ENCODE measurements at regions not wholly inside any gene's neighbourhood (a gene's known extent, or its start where the extent isn't known, plus 50 kb on each side); places are given as distances from the start of the nearest gene placed in this dataset.
A peak's percentile ranks its signal among the peaks of the same experiment; 100 is the strongest.
"Not testable (repeated sequence)": the region's sequence is repeated elsewhere in the genome, so short reads cannot be mapped to it uniquely, and the experiment has no call there.

DNA sequence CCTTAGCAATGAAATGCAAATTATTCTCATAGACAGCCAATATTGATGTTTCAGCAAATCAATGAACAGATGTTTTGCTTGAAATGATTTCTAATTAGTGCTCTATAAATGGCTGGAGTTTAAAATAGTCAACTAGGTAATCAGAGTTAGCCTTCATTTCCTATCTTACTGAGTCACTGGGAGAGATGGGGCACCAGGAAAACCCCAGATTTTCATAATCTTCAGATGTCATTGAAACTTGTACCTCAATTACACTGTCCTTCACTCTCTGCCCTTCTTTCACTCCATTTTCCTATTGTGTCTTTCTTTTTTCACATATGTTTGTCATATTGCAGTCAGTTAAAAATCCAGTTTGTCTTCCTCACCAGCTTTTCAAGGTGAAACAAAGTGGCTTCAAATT lies 92.7 kb downstream of the C12orf75 start:
- no peak for DNase-seq

DNA sequence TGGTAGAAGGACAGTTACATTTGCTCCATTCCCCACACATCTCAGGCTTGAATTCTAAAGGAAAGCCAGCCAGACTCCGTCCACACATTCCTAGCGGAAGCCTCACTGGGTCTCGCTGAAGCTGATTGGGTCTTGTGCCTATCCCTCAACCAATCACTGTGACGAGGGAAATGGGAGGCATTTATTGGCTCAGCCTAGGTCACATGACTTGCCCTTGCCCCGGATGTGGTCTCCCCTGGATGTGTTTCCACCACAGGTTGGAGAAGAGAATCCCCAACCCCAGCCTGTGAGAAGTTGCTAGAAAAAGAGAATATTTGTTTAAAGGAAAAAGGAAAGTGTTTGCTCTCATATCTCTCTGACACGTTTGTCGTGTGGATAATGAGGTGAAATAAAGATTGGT lies 93.4 kb downstream of the C12orf75 start:
- DNase-seq: no peak

GRCh38 chr12:105425254-105426174 lies 95.0 kb downstream of the C12orf75 start:
- DNase-seq: no peak

GRCh38 chr12:105426766-105427165 lies 96.3 kb downstream of the C12orf75 start:
- no peak for DNase-seq

- DNase-seq: peak; percentile 0
Observed at GRCh38 chr12:105427883-105428282, 97.4 kb downstream of the C12orf75 start.

DNA sequence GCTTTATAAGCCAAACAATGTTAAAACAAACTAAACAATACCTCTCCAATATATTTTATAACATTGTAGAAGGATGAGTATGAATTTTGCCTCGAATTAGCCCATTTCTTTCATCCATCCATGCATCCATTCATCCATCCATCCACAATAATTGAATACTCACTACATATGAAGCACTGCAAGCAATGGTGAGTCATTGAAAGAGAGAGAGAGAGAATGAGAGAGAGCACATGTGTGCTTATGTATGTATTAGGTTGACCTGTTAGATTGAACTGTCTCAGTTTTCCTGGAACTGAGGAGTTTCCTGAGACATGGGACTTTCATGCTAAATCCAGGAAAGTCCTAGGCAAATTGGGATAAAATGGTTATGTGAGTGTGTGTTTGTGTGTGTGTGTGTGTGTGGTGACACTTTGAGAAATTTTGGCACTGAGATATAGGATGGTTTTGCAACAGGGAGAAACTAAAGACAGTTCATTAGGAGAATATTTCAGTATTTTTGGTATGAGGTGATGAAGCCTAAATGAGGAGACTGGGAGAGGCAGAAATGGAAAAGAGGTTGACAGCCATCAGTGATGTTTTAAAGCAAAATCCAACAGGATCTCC lies 98.4 kb downstream of the C12orf75 start:
- DNase-seq: no peak

GRCh38 chr12:105429511-105429910 lies 99.0 kb downstream of the C12orf75 start:
- no peak for DNase-seq

DNA sequence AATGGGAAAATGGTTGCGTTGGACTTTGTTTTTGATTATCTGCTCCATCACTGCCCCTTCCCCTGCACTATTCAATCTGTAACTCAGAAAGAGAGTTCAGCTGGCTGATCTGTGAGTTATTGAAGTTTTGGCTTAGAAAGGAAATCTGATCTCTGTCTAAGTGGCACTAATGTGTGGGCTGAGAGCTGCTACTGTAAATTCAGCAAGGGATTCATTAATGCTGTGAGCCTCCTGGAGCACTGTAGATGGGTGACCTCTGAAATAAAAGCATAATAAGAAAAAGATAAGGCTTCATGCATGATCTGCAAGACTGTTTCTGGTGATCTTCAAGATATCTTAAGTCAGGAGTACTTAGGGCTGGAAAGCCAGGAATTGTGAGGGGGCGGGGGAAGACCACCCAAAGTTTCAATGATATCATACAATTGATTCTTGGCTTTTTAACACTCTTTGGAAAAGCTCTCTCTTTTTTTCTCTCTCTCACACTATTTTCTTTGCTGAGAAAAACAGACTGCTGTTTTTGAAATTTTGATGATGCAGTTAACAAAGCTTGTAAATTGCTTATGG lies 101.1 kb downstream of the C12orf75 start:
- no peak for DNase-seq

DNA sequence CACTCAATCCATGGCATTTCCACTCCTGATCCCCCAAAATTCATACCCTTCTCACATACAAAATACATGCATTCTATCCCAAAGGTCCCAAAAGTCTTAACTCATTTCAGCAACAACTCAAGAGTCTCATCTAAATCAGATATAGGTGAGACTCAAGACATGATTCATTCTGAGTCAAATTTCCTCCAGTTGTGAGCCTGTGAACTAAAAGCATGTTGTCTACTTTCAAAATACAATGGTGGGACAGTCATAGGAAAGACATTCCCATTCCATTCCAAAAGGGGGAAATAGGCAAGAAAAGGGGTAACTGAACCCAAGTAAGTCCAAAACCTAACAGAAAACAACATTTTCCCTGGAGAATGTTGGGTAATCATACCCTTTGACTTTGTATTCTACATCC lies 103.3 kb downstream of the C12orf75 start:
- DNase-seq: no peak

- DNase-seq: no peak
Observed at GRCh38 chr12:105436636-105437035, 106.1 kb downstream of the C12orf75 start.

DNA sequence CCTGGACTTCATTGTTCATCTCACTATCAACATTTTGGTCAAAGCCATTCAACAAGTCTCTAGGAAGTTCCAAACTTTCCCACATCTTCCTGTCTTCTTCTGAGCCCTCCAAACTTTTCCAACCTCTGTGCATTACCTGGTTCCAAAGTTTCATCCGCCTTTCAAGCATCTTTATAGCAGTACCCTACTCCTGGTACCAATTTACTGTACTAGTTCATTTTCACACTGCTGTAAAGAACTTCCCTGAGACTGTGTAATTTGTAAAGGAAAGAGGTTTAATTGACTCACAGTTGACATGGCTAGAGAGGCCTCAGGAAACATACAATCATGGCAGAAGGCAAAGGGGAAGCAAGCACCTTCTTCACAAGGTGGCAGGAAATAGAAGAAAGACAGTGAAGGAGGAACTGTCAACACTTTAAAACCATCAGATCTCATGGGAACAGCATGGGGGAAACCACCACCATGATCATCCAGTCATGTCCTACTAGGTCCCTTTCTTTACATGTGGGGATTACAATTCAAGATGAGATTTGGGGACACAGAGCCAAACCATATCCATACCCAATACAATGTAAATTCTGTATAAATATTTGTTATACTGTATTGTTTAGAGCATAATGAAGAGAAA lies 109.7 kb downstream of the C12orf75 start:
- no peak for DNase-seq

DNA sequence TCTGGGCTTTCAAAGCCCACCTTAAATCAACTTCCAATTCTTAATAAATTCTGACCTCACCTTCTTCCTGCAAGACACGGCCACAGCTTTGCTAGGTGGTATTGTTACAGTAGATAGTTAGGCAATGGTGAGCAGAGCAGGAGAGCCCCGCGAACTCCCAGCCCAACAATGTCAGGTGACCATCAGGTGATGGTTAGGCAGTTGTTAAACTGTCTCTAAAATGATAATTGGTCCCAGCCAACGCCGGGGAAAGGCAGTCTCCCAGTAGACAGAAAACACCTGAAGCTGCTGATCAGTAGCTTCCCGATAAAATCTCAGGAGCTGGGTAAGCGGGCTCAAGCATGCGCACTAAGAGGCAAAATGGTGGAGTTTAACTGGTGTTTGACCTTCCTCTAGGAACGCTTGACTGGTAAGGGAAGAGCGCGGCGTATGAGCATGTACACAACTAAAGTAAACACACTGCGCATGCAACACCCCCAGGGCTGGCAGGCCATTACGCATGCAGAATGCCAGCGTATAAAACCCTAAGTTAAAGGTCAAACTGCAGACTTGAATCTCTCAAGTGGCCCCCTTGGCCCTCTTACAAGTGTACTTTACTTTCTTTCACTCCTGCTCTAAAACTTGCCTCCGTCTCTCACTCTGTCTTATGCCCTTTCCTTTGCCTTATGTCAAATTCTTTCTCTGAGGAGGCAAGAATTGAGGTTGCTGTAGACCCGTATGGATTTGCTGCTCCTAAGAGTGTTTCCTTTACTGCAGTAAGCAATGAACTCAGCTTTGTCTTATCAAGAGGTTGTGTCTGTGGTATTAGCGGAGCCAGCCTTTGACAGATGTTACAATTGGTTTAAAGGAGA lies 113.5 kb downstream of the C12orf75 start:
- DNase-seq: no peak

DNA sequence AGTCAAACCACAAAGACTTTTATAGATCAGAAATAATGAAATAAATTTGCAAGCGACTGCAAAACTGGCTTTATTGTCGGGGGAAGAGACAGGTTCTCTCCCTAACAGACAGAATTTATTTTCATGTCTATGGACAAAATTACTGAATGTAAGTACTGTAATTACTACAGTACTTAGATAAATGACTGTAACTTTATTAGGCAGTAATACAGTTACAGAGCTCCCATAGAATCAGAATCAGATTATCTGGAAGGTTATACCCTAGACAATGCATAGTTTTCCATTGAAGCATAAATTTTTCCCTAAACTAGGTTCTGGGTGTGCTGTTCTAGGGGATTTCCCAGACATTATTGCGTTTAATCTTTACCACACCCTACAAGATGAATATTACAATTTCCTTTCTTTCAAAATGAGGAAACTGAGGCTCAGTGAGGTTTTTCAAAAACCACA lies 114.2 kb downstream of the C12orf75 start:
- no peak for DNase-seq

GRCh38 chr12:105445249-105445648 lies 114.8 kb downstream of the C12orf75 start:
- DNase-seq: no peak

- DNase-seq: no peak
Observed at GRCh38 chr12:105445649-105446048, 115.2 kb downstream of the C12orf75 start.

- DNase-seq: not testable (repeated sequence)
Observed at GRCh38 chr12:105446460-105446859, 116.0 kb downstream of the C12orf75 start.

DNA sequence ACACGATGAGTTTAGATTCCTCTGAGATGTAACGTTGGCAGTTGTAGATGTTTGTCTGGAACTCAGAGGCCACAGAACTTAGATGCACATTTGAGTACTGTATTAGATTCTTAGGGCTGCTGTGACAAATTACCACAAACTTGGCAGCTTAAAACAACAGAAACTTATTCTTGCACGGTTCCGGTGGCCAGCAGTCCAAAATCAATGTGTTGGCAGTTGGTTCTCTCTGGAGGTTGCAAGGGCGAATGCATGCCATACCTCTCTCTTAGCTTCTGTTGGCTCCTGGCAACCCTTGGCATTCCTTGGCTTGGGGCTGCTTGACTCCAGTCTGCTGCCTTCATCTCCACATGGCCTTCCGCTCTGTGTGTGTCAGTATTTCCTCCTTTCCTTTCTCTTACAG lies 118.9 kb downstream of the C12orf75 start:
- DNase-seq: no peak

GRCh38 chr12:105451211-105451610 lies 120.7 kb downstream of the C12orf75 start:
- no peak for DNase-seq

- no peak for DNase-seq
Observed at GRCh38 chr12:105451798-105452197, 121.3 kb downstream of the C12orf75 start.

GRCh38 chr12:105453316-105453715 lies 122.8 kb downstream of the C12orf75 start:
- DNase-seq: no peak

- DNase-seq: no peak
Observed at GRCh38 chr12:105454688-105455087, 124.2 kb downstream of the C12orf75 start.

GRCh38 chr12:105455261-105455660 lies 124.8 kb downstream of the C12orf75 start:
- DNase-seq: no peak

GRCh38 chr12:105457026-105457425 lies 126.5 kb downstream of the C12orf75 start:
- DNase-seq: no peak
